LHCN-M2 (cell line): ENCODE measurements at regions not wholly inside any gene's neighbourhood (a gene's known extent, or its start where the extent isn't known, plus 50 kb on each side); places are given as distances from the start of the nearest gene placed in this dataset.
"Not testable (repeated sequence)": the region's sequence is repeated elsewhere in the genome, so short reads cannot be mapped to it uniquely, and the experiment has no call there.

ENCODE experiments used
- DNase-seq: peaks from one replicate; pipeline ENCODE4 v3.0.0-alpha.2; 2012; ENCODE audit warnings: low read depth

DNA sequence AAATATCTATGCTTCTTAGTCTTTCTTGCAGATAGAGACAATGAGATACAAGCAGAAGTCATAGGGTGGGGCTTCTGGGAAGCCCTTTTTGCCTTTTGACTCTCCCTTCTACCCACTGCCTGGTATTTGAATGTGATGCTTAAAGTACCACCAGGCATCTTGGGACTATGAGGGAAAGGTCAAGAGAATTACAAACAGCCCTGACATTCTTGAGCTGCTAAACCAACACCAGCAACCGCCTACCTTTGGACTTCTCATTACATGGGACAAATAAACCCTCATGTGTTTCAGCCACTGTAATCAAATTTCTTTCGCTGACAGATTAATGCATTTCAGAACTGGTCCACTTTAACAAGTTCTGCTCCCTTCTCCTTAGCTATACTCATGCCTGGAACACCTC, 112.8 kb downstream of the LUZP4 start:
- no peak for DNase-seq

DNA sequence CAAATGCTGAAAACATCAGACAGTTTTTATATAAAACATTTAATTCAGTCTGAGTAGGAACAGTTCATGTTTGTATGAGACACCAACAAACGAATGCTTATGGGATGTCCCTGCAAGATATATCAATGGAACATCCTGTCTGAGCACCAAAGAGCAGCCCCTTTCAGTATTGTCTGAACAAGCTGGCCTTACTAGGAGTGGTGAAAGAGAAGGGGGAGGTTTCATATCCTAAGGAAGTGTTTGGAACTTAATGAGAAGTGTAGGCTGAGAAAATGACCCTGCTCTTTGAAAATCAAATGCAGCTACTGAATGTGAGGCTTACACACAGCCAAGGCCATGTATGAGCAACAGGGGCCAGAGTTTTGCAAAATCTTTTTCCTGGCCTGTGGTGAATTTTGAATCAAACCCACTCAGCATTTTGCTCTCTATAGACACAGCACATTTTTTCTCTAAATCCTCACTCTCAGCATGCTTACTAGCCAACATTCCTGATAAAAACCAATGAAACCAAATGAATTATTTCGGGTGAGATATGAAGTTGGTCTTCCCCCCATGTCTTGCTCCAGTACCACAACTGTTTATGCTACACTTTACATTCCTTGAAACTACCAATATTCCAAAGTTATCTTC, 119.4 kb downstream of the LUZP4 start:
- no peak for DNase-seq

DNA sequence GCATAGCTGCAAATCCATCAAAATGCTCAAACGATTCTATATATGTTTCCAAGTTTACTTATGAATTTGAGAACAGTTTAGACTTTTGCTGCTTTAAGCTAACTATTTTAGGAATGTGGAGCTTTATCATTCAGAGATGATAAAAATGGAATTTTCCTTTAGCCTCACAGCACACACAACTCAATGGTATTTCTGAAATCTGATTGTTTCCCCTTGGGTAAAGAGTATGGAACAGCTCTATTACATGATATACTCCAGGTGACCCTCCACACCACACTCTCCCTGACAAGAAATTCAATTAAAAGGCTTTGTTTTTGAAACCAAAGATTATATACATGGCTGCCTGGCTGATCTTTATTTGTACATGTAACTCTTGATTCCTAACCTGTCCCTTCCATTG, 120.0 kb downstream of the LUZP4 start:
- no peak for DNase-seq

DNA sequence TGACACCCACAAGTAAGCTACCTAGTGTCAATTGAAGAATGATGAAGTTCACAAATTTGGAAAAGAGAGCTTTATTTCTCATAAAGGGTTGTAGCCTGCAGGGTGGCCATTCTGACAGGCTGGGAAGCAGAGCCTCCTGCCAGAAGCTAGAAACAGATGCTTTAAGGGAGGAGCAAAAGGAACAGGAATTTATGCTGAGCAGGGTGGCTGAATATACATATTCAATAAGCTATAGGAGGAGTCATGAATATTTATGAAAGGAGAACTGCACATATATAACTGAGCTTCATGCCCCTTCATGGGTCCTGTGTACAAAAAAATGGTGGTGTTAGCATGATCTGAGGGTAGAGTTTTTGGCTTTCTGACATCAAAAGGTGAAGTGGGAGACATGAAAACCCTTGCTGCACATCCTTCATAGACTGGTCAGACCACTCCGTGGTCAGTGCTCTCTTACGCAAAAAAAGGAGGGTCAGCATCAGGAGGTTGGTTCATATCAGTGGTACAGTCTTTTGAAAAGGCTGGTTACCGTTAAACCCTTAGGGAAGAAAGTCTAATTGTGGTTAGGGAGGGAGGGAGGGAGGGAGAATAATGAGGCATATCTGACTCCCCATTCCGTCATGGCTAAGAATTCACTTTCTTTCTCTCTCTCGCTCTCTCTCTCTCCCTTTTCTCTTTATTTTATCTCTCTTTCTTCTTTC, 121.4 kb downstream of the LUZP4 start:
- DNase-seq: no peak

DNA sequence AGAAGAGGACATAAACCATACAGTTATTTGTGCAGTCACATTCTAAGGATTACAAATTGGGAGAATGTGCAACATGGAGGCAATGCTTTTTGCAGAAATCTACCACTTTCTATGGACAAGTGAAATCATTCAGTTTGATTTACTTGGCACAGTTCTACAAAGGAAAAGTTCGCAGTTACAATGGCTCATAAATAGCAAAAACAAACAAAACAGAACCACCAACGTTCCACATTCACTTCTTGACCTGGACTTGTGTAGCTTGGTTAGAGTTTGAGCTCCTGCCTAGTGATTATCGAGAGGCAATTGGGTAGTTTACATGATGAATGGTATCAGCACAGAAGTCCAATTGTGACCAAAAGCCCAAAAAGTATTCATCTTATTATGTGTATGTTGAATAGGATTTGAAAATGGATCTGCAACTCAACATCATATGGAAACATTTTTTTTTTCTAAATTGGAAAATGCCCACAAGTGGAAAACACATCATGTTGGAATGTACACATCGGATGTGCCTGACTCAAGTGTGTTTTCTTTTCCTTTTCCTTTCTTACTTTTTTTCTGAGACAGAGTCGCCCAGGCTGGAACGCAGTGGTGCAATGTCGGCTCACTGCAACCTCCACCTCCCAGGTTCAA, 123.8 kb downstream of the LUZP4 start:
- DNase-seq: no peak

DNA sequence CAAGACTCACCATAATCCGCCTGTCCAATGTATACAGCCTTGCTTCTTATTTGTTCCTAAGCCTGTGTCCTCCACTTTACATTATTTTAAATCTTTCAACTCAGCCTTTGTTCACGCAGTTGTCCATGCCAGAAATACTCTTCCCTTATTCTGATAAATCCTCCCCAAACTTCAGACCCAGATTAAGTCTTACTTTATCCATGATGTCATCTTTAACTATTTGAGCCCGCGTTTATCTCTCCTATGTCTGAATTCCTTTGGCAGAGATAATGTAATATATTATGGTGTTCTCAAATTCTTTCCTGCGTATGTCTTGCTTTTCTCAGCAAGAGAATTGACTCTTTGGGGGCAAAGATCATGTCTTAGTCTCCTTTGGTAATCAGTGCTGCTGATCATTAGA, 129.6 kb downstream of the LUZP4 start:
- no peak for DNase-seq

DNA sequence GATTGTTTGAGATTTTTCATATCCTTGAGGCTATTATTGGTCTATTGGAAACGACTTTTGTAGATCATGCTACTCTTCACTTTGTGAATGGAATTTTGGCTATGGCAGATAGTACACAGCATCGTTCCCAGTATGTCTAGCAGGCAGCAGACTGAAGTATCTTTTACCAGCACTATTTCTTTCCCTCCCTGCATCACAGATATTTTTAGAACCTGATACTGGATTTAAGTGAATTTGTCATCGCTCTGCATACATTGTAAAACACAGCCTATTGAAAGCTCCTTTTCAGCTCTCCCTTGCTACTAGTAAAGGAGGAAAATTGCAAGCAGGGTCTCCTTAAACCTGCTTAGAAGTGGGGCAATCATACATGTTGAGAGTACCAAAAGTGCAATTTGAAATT, 133.6 kb downstream of the LUZP4 start:
- DNase-seq: no peak

DNA sequence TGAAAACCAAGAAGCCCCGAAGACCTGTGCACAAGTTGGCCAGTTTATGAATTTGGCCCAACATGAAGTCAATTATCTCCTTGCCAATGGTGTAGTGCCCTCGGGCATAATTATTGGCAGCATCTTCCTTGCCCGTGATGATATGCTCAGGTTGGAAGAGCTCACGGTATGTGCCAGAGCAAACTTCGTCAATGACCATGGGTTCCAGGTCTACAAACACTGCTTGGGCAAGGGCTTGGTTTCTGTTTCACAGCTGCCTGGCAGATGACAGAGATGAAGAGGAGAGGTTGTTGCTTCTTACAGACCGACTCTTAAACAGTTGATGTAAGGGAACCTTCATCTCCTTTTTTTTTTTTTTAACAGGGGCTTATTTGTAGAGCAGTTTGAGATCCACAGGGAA, 135.6 kb upstream of the PLS3 start:
- no peak for DNase-seq

DNA sequence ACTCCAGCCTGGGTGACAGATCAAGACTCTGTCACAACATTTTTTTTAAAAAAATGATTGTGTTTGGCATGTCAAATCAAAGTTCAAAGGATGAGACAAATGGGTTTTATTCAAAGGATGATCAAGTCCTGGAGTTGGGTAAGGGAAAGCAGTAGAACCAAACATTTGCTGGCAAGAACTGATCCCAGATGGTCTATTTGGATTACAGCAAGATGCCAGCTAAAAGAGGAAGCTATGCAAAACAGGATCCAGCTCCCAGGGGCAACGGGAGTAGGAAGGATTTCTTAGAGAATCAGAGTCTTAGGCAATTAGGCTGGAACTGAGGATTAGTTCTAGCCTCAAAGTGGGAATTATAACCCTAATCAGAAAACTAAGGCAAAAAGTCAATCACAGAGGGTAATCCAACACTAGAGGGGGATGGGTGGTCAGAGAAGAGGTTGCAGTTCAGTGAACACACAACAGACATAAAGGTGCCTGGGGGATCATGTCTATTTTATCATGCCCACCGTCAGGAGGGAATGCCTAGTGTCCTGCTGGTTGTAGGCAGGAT, 133.0 kb upstream of the PLS3 start:
- no peak for DNase-seq

DNA sequence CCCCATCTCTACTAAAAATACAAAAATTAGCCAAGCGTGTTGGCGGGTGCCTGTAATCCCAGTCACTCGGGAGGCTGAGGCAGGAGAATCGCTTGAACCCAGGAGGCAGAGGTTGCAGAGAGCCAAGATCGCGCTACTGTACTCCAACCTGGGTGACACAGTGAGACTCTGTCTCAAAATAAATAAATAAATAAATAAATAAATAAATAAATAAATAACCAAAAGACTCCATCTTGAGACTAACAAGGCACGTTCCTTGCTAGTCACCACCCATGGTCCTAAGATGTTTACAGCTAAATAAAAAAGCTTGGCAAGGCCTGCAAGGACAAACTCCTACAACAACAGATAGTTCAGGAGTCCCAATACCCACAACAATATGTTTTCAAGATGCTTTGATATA, 126.1 kb upstream of the PLS3 start:
- not testable (repeated sequence) for DNase-seq

DNA sequence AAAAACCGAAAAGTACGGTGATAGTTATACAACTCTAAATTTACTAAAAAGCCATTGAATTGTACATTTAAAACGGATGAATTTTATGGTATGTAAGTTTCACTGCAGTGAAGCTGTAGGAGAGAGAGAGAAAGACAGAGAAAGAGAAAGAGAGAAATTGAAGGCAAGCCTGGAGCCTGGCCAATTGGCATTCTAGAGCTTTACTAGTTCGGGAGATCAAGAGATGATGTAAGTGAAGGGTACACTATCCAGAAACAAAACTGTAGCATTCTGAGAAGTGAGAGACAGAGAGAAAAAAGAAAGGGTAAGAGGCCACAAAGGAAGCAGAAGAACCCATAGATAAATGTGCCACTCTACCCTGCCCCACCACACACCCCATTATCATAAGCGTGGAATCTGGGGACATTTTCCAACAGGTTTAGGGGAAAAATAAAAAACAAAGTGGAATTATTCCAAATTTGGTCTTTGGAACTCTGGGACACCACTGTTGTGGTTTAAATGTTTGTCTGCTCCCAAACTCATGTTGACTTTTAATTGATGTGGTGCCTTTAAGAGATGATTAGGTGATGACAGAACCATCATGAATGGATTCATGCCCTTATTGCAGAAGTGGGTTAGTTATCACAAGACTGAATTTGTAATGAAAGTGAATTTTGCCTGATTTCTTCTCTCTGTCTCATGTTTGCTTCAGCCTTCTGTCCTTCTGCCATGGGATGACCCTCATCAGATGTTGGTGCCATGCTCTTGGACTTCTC, 123.0 kb upstream of the PLS3 start:
- no peak for DNase-seq

DNA sequence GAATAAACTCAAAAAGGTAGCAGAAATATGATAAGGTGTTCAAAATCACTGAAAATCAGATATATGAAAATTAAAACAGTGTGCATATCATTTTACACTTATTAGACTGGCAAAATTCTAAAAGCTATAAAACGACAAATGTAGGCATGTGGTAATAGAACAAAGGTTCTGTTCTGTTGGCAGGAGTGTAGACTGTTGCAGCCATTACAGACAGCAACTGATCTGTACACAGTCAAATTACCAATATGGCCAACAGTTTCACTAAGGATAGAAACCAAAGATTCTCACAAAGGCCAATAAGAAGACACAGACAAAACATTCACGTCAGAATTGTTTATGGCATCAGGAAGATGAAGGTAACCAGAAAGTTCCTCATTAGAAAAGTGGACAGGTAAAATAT, 112.8 kb upstream of the PLS3 start:
- DNase-seq: no peak

DNA sequence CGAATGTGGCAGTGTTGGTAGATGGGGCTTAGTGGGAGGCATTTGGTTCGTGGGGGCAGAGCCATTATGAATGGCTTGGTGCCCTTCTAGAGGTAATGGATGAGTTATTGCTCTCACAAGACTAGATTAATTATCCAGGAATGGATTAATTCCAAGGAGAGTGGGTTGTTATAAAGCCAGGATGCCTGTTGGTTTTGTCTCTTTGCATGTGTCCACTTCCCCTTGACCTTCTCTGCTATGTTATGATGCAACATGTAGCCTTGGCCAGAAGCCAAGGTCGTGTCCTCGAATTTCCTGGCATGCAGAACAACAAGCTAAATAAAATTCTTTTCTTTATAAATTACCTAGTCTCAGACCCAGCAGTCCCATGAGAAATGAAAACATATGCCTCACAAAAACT, 111.2 kb upstream of the PLS3 start:
- peak; percentile 51 for DNase-seq

DNA sequence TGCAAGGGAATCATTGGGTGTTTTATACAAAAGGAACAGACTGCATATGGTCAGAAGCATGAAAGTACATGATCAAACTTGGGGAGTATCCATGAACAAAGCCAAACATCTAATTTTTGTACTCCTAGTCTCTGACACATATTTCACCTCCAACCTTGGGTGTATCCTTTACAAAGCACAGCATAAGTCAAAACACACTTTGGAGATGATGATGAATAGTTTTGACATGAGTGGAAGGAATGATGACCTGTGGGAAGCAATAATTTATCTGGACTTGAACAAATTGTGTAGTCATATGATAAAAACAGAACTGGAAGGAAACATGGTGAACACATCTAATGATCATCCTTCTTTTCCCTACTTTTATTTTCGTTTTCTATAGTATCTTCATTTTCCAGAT, 108.7 kb upstream of the PLS3 start:
- peak; percentile 4 for DNase-seq

DNA sequence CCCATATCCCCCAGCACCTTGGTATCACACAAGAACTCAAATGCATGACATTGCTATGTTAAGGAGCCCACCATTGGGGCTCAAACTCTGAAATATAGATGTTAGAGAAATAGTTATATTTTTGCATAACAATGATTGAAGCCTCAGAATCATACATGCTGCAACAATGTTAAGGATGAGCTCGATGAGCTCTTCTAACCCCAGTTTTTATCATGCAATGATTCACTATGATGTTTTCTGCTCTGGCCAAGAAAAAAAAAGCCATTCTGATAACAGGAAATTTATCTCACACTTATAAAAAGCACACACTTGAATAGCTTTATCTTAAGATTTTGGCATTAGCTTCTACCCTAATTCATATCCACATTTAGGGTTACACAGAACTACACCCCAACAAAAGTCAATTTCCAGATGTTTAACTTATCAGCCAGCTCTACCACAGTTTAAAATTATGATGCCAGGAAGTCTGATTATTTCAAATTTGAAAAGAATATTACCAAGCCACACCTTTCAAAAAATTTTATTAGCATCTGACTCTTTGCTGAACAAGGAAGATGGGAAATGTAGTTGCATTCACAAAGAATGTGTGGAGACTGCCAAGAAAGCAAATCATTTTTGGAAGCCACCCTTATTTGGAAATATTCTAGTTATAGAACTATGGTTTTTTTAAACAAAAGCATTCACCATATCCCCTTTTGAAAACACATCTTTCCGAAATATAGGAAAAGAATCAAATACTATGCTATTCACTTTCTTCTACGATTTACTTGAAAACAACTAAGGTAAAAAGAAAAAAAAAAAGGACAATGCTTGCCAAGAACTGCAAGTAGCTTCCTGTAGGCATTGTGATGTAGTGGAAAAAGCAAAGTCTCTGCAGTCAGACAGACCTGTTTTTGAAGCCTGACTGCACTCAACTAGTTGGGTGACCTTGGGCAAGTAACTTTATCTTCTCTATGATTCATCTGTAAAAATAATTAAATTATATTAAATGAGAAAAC, 100.8 kb upstream of the PLS3 start:
- DNase-seq: no peak

DNA sequence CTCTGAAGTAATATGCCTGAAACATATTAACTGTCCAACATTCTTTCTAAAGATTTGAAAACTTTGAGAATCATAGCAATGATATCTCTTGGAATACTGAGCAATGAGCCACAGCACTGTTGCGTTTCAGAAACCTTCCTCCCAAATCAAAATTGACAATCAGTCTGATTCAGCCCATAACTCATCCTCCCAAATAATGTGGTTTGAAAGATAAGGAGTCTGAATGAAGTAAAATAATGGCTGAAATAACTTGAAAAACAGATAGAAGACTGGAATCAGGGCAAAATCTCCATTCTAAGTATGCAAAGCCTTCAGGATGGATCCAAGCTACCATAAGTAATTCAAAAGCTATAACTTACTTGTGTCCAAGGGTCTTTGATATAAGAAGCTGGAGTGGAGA, 98.6 kb upstream of the PLS3 start:
- DNase-seq: no peak

DNA sequence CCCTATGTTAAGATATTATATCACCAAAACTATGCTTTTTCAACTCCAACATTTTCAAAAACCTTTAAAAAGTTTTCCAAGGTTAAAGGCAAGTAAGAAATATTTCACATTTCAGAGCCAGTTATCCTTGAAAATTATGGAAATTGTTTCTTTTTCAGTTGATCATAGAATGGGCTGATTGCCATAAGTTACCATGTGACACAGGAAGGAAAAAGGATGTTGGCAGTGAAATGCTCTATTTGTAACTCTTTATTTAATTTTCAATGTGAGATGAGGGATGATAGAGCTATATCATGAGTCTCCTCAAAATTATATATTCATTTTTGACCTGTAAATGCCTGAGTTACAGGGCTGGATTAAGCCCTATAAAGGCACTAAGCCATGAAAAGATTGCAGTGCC, 93.0 kb upstream of the PLS3 start:
- no peak for DNase-seq

DNA sequence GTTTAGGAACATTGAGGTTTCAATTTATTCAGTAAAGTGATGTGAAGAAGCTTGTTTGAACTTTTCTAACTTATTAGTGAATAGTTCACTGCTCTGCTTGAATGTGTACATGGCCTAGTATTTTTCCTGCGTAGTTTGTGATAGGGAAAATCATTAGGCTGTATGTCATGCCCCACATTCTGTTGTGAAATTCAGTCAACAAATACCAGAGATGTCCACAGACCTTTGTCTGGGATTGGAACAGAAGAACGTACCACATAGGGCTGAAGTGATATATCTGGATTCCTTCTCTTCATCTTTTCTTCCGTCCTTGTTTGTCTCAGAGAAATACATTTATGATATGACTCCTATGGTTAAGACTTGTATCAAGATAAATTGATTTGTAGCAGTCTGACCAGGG, 88.8 kb upstream of the PLS3 start:
- DNase-seq: no peak

DNA sequence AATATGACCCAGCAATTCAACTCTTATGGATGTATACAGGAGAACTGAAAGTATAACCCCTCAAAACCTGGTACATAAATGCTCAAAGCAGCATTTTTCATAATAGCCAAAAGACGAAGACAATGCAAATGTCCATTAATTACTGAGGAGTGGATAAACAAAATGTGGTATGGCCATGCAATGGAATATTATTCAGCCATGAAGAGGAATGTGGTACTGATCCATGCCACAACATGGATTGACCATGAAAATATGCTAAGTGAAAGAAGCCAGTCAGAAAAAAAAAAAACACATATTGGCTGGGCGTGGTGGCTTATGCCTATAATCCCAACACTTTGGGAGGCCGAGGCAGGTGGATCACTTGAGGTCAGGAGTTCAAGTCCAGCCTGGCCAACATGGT, 74.5 kb upstream of the PLS3 start:
- no peak for DNase-seq

DNA sequence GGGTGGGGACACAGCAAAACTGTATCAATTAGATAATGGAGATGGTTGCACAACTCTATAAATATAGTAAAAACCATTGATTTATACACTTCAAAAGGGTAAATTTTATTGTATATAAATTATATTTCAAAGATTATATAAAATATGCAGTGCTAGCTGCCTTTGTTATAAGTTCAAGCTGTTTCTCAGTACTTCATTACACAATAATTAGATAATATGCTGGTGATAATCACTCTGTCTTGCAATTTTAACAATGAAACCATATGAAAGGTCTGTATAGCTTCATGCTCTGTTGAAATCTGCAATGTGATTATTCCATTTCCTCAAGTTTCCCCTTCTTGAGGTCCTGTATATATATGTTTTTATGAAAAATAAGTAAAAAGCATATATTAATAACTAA, 73.4 kb upstream of the PLS3 start:
- no peak for DNase-seq

DNA sequence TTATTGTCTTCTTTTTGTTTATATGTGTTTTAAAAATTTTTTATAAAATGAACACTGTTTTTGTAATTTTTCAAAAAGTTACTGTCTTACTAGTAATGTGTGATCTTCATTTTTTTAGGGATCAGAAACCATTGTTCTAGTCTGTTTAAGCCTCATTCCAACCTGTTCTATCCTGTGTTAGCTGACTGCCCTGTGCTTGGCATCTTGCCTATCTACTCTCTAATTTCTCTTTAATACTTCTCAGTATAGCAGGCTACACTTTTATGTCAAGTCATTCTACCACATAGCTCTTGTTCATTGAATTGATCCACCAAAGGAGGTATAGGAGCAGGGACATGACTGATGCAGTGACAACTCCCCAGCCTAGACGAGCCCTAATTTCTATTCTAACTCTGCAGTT, 70.2 kb upstream of the PLS3 start:
- DNase-seq: no peak
